ENCODE measurements at regions not wholly inside any gene's neighbourhood (a gene's known extent, or its start where the extent isn't known, plus 50 kb on each side); places are given as distances from the start of the nearest gene placed in this dataset.

DNA sequence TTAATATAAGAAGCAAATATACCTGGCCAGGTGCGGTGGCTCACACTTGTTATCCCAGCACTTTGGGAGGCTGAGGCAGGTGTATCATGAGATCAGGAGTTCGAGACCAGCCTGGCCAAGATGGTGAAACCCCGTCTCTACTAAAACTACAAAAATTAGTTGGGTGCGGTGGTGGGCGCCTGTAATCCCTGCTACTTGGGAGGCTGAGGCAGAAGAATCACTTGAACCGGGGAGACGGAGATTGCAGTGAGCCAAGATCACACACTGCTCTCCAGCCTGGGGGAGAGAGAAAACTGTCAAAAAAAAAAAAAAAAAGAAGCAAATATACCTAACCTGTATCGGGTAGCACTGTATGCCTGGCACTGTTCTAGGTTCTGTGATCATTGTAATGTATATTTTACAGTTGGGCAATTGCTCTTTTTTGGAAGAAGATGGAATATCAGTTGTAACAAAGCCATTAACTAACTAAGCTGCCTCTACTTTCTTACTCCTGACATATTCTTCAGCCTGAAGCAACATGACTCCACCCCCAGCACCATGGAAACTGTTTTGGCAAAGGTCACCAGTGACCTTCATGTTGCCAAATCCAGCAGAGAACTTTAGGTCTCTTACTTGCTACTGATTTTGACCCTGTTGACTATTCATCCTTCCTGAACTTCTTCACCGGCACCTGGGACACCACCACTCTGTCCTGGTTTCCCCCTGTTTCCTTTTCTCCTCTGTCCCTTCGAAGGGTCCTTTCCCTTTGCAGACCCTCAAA, 203.8 kb downstream of the RPLP1 start:
- peaks cover 20% of the 10 kb centered on the region for H3K4me1 Mint-ChIP-seq
- H3K36me3 Mint-ChIP-seq (ENCODE audit: insufficient read depth): no peaks in the 10 kb centered on the region
- H3K9me3 Mint-ChIP-seq: no peaks in the 10 kb centered on the region
- DNase-seq (ENCODE audit: low spot score in 2 of 2) (no peak), ATAC-seq (replicated peaks; ENCODE audit: extremely low read depth, poor library complexity, severe bottlenecking) (no peak)
- no peaks in the 10 kb centered on the region for H3K27me3 Mint-ChIP-seq
- H3K4me3 Mint-ChIP-seq: no peak overlapping the region
- H3K27ac Mint-ChIP-seq (ENCODE audit: low read depth): no peak overlapping the region

- ATAC-seq (replicated peaks; ENCODE audit: extremely low read depth, poor library complexity, severe bottlenecking) (no peak), DNase-seq (ENCODE audit: low spot score in 2 of 2) (no peak)
- Mint-ChIP-seq H3K4me1 (peaks cover 9% of the 10 kb centered on the region), H3K36me3 (ENCODE audit: insufficient read depth) (no peaks in the 10 kb centered on the region), H3K27ac (ENCODE audit: low read depth) (no peak overlapping the region), H3K27me3 (no peaks in the 10 kb centered on the region), H3K4me3 (no peak overlapping the region), H3K9me3 (no peaks in the 10 kb centered on the region)
These were observed 205.0 kb downstream of the RPLP1 start for GRCh38 chr15:69657626-69658025.

GRCh38 chr15:69658411-69658945, 205.9 kb downstream of the RPLP1 start:
- no peak for ATAC-seq (replicated peaks; ENCODE audit: extremely low read depth, poor library complexity, severe bottlenecking)
- Mint-ChIP-seq H3K27me3 (no peaks in the 10 kb centered on the region), H3K36me3 (ENCODE audit: insufficient read depth) (no peaks in the 10 kb centered on the region), H3K27ac (ENCODE audit: low read depth) (no peak overlapping the region), H3K9me3 (no peaks in the 10 kb centered on the region), H3K4me3 (no peak overlapping the region), H3K4me1 (peaks cover 10% of the 10 kb centered on the region)
- no peak for DNase-seq (ENCODE audit: low spot score in 2 of 2)

GRCh38 chr15:69659454-69660050, 206.9 kb downstream of the RPLP1 start:
- H3K4me3 Mint-ChIP-seq: no peak overlapping the region
- no peaks in the 10 kb centered on the region for H3K36me3 Mint-ChIP-seq (ENCODE audit: insufficient read depth)
- ATAC-seq (replicated peaks; ENCODE audit: extremely low read depth, poor library complexity, severe bottlenecking) (no peak), DNase-seq (ENCODE audit: low spot score in 2 of 2) (no peak)
- no peaks in the 10 kb centered on the region for H3K27me3 Mint-ChIP-seq
- H3K27ac Mint-ChIP-seq (ENCODE audit: low read depth): no peak overlapping the region
- peaks cover 9% of the 10 kb centered on the region for H3K4me1 Mint-ChIP-seq
- H3K9me3 Mint-ChIP-seq: no peaks in the 10 kb centered on the region

GRCh38 chr15:69660114-69660513, 207.5 kb downstream of the RPLP1 start:
- Mint-ChIP-seq H3K9me3 (no peaks in the 10 kb centered on the region), H3K27ac (ENCODE audit: low read depth) (no peak overlapping the region), H3K27me3 (no peaks in the 10 kb centered on the region), H3K4me3 (no peak overlapping the region), H3K4me1 (peaks cover 11% of the 10 kb centered on the region), H3K36me3 (ENCODE audit: insufficient read depth) (no peaks in the 10 kb centered on the region)
- no peak for ATAC-seq (replicated peaks; ENCODE audit: extremely low read depth, poor library complexity, severe bottlenecking)
- no peak for DNase-seq (ENCODE audit: low spot score in 2 of 2)

DNA sequence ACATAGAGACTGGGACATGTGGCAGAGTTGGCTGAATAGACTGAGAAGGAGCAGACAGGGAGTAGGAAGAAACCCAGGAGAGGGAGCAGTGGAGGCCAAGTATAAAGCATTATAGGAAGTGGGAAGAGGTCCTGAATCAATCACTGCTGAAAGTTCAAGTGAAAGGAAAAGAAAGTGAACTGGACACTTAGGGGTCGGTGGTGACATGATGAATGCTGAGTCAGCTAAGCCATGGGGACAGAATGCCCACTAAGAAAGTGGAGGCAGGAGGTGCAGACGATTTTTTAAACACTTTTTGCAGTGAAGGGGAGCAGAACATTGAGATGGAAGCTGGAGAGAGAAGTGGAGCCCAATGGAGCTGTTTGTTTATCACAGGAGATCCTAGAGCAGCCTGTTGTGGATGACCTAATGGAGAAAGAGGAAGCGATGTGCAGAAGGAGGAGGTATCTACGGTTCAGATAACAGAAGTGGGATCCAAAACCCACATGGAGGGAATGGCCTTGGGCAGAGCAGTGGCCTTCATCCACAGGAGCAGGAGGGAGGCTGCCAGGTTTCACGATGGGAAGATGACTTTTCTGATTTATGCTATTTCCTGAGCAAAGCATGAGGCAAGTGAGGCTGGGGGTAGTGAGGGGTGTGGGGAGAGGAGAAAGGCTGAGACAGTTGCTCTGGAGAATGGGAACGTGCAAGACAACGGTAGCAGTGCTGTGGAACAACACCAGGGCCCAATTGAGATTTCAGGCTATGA, 208.2 kb downstream of the RPLP1 start:
- Mint-ChIP-seq H3K4me3 (no peak overlapping the region), H3K36me3 (ENCODE audit: insufficient read depth) (no peaks in the 10 kb centered on the region)

DNA sequence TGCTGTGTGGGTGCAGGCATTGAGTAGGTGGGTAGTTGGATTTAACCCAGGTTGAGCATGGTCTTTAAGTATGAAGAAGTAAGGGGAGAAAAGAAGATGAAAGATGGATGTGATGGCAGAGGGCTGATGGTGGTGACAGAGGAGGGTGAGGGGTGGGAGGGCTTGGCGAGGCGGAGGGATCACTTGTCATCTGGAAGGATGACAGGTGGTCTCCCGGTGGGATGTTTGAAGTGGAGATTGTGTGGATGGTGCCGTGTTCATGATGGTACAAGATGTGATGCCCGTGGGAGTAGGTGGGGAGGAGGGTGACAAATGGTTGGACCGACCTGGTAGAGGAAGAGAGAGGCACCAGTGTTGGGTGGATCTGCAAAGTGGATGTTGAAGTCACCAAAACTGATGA, 208.8 kb downstream of the RPLP1 start:
- Mint-ChIP-seq H3K4me3 (no peak overlapping the region), H3K4me1 (peaks cover 24% of the 10 kb centered on the region), H3K36me3 (ENCODE audit: insufficient read depth) (no peaks in the 10 kb centered on the region), H3K27me3 (no peaks in the 10 kb centered on the region), H3K9me3 (no peaks in the 10 kb centered on the region), H3K27ac (ENCODE audit: low read depth) (no peak overlapping the region)
- no peak for DNase-seq (ENCODE audit: low spot score in 2 of 2)
- ATAC-seq (replicated peaks; ENCODE audit: extremely low read depth, poor library complexity, severe bottlenecking): no peak

More for the DNA sequence above, 208.2 kb downstream of the RPLP1 start:
- Mint-ChIP-seq H3K27me3 (no peaks in the 10 kb centered on the region), H3K9me3 (no peaks in the 10 kb centered on the region), H3K27ac (ENCODE audit: low read depth) (no peak overlapping the region), H3K4me1 (peaks cover 18% of the 10 kb centered on the region)
- ATAC-seq (replicated peaks; ENCODE audit: extremely low read depth, poor library complexity, severe bottlenecking) (no peak), DNase-seq (ENCODE audit: low spot score in 2 of 2) (no peak)

DNA sequence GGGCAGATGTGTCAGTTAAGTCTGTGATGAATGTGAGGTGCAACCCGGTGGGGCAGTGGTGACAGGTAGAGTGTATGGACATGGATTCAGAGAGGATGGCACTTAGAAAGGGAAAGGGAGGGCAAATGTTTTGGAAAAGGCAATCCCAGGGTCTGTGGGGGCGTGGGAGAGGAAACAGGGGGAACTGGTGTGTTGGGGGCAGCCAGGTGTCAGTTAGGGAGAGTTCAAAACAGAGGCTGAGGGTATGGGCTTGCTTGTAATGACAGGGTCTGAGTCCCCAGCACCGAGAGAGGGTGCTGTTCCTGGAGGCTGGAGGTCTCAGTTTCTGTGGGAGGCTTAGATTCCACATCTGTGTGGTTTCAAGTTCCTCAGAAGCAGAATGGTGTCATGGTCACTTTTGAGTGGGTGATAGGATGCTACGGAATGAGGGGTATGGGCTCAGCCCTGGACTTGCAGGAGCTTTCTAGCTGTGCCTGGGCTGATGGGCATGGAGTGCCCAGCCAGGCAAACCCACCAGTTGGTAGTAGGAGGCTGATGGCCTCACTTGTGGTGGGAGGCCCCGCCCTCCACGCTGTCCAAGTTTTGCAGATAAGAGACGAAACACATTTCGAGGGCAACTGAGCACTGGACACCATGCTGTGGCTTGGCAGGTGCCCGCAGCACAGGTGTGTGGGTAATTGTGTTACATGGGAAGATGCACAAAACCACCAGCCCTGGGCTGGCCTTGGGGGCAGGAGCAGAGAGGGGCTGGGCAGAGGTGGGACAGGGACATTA, 209.4 kb downstream of the RPLP1 start:
- Mint-ChIP-seq H3K36me3 (ENCODE audit: insufficient read depth) (no peaks in the 10 kb centered on the region), H3K4me3 (no peak overlapping the region), H3K27me3 (no peaks in the 10 kb centered on the region), H3K4me1 (peaks cover 30% of the 10 kb centered on the region), H3K9me3 (no peaks in the 10 kb centered on the region), H3K27ac (ENCODE audit: low read depth) (no peak overlapping the region)
- ATAC-seq (replicated peaks; ENCODE audit: extremely low read depth, poor library complexity, severe bottlenecking): no peak
- no peak for DNase-seq (ENCODE audit: low spot score in 2 of 2)

DNA sequence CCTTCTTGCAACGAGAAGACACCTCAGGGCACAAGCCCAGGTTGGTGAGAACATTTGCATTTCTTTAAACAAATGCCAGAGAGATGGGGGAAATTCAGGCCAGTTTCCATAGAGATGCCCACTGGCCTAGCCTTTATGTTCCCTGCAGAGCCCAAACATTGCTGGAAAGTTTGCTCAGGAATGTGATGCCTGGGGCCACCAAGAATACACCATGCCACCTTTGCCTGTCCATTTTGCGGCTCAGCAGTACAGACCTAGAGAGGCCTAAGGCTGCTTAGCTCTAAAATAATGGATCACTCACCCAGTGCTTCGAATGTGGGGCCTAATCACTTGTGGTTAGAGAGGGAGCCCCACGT, 210.0 kb downstream of the RPLP1 start:
- no peak for DNase-seq (ENCODE audit: low spot score in 2 of 2)

DNA sequence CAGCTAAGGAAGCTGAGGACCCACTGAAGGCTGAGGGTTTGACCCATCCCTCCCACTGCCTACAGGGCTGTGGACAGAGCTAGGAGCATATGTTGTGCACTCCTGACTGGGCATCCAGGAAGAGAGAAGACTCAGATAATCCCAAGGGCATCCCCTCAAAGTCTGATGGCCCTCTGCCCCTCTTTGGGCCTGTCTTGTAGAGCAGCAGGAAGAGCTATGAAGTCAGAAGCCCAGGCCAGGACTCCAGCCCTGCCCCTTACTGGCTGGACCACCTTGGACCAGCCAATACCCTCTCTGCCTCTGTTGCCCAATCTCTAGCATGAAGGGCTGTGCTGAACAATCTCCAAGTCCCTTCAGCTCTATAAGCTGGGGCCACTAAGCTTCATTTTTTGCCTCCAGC, 210.8 kb downstream of the RPLP1 start:
- H3K27ac Mint-ChIP-seq (ENCODE audit: low read depth): no peak overlapping the region
- no peaks in the 10 kb centered on the region for H3K27me3 Mint-ChIP-seq
- no peak for DNase-seq (ENCODE audit: low spot score in 2 of 2)
- no peaks in the 10 kb centered on the region for H3K9me3 Mint-ChIP-seq
- ATAC-seq (replicated peaks; ENCODE audit: extremely low read depth, poor library complexity, severe bottlenecking): no peak
- H3K4me1 Mint-ChIP-seq: peaks cover 43% of the 10 kb centered on the region
- no peak overlapping the region for H3K4me3 Mint-ChIP-seq
- H3K36me3 Mint-ChIP-seq (ENCODE audit: insufficient read depth): no peaks in the 10 kb centered on the region

More for the DNA sequence above, 210.0 kb downstream of the RPLP1 start:
- ATAC-seq (replicated peaks; ENCODE audit: extremely low read depth, poor library complexity, severe bottlenecking): no peak
- H3K4me3 Mint-ChIP-seq: no peak overlapping the region
- no peak overlapping the region for H3K27ac Mint-ChIP-seq (ENCODE audit: low read depth)
- H3K27me3 Mint-ChIP-seq: no peaks in the 10 kb centered on the region
- H3K4me1 Mint-ChIP-seq: peaks cover 34% of the 10 kb centered on the region
- H3K36me3 Mint-ChIP-seq (ENCODE audit: insufficient read depth): no peaks in the 10 kb centered on the region
- H3K9me3 Mint-ChIP-seq: no peaks in the 10 kb centered on the region

DNA sequence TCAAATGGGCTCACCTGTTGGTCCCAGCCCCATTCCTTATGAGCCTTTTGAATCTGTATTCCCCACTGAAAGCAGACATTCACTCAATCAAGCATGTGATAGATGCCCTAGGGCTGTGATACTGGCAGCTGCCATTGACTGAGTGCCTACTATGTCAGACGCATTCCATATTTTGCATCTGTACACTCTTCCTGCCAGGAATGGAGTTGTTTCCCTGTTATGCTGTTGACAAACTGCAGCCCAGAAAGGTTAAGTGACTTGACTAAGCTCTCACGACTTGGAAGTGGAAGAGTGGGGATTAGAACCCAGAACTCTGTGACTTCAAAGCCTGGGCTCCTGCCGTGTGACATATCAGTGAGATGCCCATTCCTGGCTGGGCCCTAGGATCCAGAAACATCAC, 211.4 kb downstream of the RPLP1 start:
- H3K4me1 Mint-ChIP-seq: peaks cover 48% of the 10 kb centered on the region
- no peak overlapping the region for H3K4me3 Mint-ChIP-seq

More for the DNA sequence above, 211.4 kb downstream of the RPLP1 start:
- ATAC-seq (replicated peaks; ENCODE audit: extremely low read depth, poor library complexity, severe bottlenecking) (no peak), DNase-seq (ENCODE audit: low spot score in 2 of 2) (no peak)
- H3K27me3 Mint-ChIP-seq: no peaks in the 10 kb centered on the region
- no peaks in the 10 kb centered on the region for H3K9me3 Mint-ChIP-seq
- H3K36me3 Mint-ChIP-seq (ENCODE audit: insufficient read depth): peaks cover 3% of the 10 kb centered on the region
- no peak overlapping the region for H3K27ac Mint-ChIP-seq (ENCODE audit: low read depth)

Data from central memory CD8-positive, alpha-beta T cell (primary cell).